Keratinocyte (primary cell): ENCODE measurements at regions not wholly inside any gene's neighbourhood (a gene's known extent, or its start where the extent isn't known, plus 50 kb on each side); places are given as distances from the start of the nearest gene placed in this dataset.

Experiments used
- EZH2 ChIP-seq: IDR thresholded peaks from one replicate; pipeline ENCODE4 v1.6.1; 2012; ENCODE audit warnings: inconsistent platforms, mild to moderate bottlenecking, low read length, moderate library complexity
- TF ChIP-seq, protein P1 (sequence below), 3 experiments: IDR thresholded peaks in 1 of 3; conservative IDR thresholded peaks in 1 of 3; optimal IDR thresholded peaks in 1 of 3; 2 replicates in 2 of 3; 3 replicates in 1 of 3; pipeline versions ENCODE3 to v1.5.1; 2011; ENCODE audit warnings: low read length in 3 of 3, mild to moderate bottlenecking in 3 of 3, moderate library complexity in 2 of 3, control low read depth in 1 of 3, inconsistent platforms in 1 of 3; ENCODE audit not compliant: insufficient read depth in 2 of 3; ENCODE audit errors: extremely low read depth in 1 of 3

DNA sequence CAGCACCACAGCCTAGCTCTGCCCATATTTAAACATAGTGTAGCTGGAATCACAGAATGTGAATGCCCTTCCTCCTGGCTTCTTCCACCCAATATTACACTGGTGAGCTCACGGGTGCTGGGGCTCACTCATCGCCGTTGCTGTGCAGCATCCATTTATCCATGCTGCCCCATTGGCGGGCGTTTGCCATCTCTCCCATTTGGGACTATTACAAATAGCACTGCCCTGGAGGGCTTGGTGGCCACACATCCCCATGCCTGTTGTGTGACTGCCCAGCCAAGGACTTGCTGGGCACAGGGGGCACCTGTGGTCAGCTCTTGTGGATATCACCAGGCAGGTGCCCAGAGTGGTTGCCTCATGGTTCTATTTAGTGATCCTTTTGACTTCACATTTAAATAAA lies 54.5 kb upstream of the ENTPD6 start:
- TF ChIP-seq, protein P1, sequence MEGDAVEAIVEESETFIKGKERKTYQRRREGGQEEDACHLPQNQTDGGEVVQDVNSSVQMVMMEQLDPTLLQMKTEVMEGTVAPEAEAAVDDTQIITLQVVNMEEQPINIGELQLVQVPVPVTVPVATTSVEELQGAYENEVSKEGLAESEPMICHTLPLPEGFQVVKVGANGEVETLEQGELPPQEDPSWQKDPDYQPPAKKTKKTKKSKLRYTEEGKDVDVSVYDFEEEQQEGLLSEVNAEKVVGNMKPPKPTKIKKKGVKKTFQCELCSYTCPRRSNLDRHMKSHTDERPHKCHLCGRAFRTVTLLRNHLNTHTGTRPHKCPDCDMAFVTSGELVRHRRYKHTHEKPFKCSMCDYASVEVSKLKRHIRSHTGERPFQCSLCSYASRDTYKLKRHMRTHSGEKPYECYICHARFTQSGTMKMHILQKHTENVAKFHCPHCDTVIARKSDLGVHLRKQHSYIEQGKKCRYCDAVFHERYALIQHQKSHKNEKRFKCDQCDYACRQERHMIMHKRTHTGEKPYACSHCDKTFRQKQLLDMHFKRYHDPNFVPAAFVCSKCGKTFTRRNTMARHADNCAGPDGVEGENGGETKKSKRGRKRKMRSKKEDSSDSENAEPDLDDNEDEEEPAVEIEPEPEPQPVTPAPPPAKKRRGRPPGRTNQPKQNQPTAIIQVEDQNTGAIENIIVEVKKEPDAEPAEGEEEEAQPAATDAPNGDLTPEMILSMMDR (optimal IDR thresholded peaks at IDR 0.05 in 1 of 3, IDR thresholded peaks at IDR 0.05 in 1 of 3, conservative IDR thresholded peaks at IDR 0.05 in 1 of 3; ENCODE audit: extremely low read depth in 1 of 3, insufficient read depth in 2 of 3, low read length in 3 of 3), result no peak
- no peak for TF ChIP-seq EZH2
